GM18498 (cell line): ENCODE measurements at regions not wholly inside any gene's neighbourhood (a gene's known extent, or its start where the extent isn't known, plus 50 kb on each side); places are given as distances from the start of the nearest gene placed in this dataset.

Experiments
- ATAC-seq: cut with Tn5 transposase; IDR thresholded peaks from one replicate; pipeline ENCODE4 v1.9.1; 2021; ENCODE audit warnings: mild to moderate bottlenecking, moderate library complexity; ENCODE audit not compliant: unreplicated experiment

GRCh38 chr18:68435581-68435980, 279.3 kb downstream of the TMX3 start:
- no peak for ATAC-seq

GRCh38 chr18:68431922-68432198, 283.0 kb downstream of the TMX3 start:
- ATAC-seq = no peak

DNA sequence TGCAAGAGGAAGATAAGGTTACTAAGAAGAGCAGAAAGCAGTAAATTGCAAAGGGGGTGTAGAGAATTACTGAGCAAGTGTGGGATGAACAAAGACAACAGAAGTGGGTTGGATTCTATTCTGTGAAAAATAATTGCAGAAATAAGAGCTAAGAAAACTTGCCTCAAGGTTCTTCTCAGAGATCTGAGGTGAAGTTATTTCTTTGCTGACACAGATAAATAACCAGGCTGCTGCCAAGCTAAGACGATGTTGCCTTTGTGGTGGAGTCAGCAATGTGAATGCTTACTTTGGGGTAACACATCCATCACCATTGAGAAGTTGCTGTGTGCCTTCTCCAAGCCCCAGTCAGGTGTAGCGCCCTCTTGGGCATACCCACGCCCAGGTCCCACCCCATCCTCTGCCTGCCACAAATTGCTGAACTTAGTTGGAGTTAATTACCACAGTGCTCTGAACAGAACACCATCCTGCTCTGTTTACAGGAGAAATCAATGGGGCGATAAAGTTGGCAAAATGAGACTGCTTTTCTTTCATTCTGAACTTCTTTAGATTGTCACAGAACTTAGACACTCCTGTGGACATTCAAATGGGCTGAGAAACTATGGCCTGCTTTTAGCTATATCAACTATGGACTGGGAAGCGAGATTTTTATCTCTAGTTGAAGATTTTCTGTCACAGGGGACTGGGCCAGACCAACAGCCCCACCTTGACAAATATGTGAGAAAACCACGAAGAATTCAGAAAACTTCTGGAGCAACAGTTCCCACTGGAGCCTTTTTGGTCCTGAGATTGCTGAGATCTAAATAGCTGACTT, 283.6 kb downstream of the TMX3 start:
- ATAC-seq = no peak

DNA sequence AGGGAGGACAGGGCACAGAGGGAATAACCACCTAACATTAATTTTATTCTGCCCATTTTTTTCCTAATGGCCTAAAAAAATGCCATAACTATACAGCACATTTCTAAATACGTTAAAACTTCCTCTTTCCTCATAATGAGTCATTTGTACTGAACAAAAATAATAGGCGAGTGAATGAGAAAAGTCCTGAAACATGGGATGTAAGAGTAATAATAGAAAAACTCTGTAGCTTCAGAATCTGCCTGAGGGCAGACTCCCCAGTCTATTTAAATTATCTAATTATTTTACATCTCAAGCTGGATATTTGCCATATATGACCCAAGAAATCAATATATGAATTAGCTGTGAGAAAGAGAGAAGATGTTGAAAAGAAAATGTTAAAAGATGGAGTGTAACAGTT, 285.1 kb downstream of the TMX3 start:
- no peak for ATAC-seq

GRCh38 chr18:68429111-68429510, 285.8 kb downstream of the TMX3 start:
- ATAC-seq = no peak

- no peak for ATAC-seq
Observed at GRCh38 chr18:68428661-68429060, 286.2 kb downstream of the TMX3 start.

- ATAC-seq = no peak
Observed at GRCh38 chr18:68427951-68428401, 286.9 kb downstream of the TMX3 start.

DNA sequence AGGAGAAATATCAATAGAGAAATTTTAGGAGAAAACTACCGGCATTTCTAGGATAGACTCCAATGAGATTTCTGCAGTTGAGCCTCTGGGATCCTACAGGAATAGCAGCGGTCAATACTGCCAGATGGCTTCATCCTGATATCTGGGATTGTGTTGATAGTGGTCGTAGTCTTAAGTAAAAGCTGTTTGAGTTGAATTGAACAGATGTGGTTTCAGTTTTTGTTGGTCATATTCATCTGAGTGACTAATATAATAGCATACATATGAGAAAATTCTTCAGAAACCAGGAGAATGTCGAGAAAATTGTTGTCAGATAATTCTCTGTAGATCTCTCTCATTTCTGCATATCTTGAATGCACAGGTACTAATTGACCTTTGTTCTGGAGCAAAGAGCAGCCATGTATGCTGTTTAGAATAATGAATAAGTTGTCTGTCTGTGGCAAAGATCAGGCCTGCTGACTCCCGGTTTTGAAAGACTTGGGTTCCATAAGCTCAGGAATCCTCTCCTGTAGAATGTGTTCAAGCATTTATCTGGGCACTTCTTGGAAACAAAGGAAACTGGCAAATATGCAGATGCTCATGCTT, 288.1 kb downstream of the TMX3 start:
- no peak for ATAC-seq

DNA sequence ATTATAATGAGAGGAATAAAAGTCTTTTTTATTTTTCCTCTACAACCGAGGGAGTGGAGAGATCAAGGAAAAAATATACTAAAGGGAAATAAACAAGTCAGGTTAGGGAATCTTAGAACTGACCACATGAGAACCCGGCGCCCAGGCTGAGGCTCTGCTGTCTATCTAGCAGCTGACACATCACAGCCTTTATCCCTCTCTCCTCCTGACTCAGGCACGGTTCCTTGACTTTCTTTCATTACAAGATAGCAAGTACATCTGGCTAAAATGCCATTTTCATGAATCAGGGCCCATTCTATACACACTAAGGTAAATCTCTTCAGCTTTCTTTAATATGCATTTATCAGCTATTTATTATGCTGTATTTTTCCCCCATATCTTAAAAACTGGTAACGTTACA, 296.0 kb downstream of the TMX3 start:
- ATAC-seq = no peak

DNA sequence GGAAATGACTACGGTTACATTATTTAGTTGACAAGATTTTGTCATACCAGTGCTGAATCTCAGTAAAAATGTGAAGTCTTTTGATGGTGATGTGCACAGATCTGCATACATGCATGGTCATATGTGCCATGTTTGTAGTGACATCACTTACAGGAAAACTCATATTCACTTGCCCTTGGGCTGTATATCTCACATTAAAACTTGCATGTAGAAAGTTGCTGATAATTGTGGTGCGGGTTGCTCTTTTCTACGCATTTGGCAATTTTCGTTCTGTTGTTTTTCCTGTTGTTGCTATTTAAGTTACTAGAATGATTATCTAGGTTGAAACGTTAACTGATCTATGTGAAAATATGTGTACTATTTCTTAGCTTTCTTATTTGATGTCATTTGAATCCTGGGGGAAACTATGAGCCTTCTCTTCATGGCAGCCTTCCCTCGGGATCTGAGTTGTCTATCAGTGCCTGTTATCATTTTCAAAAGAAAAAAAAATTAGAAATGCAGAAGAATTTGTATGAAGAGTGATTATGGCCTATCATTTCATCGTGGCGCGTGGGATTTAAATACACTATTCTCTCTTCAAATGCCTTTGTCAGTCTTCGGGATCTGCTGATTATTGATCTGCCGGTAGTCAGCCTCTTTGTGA, 296.6 kb downstream of the TMX3 start:
- ATAC-seq = no peak

GRCh38 chr18:68417826-68418225, 297.1 kb downstream of the TMX3 start:
- ATAC-seq = no peak

DNA sequence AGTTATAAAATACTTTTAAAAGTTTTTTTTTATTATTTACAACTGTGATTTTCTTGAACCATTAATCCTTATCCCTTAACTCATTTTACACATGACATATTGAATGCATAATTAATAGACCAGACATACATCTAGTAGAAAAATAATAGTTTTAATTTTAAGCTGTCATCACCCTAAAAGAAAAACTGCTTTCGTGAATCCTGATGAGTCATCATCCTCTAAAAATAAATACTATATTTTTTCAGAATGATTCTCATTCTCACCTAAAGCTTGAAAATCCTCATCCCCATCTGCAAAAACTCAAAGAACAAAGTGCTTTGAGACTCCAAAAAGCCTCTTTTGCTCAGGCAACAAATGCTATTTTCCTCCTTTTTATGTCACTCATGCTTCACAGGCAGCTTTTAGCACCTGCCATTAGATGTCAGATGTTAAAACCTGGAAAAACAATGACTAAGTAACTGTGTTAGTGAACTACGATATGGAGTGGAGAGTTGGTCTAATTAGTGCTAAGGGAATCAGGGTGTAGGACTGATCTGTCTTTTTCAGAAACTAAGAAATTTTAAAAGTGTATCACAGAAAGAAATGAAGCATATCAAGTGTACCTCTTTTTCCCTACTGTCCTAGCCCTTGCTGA, 297.6 kb downstream of the TMX3 start:
- no peak for ATAC-seq

- ATAC-seq = no peak
Observed at GRCh38 chr18:68414407-68414806, 300.5 kb downstream of the TMX3 start.

DNA sequence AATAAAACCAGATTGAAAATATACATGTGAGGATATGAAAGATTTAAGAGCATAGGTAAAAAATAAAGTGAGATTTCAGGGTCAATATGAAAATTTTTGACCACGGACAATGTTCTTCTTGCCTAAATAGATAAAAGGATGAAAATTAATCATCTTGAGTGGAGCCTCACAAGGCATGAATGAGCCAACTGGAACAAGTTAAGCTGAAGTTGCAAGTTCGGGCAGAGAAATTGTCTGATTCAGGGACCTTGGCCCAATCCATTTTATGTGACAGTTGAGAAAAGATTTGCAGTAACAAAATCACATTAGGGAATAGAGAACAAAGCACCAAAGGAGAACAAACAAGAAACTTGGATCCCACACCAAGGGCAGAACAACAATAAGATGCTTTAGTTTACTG, 305.3 kb downstream of the TMX3 start:
- ATAC-seq = no peak

DNA sequence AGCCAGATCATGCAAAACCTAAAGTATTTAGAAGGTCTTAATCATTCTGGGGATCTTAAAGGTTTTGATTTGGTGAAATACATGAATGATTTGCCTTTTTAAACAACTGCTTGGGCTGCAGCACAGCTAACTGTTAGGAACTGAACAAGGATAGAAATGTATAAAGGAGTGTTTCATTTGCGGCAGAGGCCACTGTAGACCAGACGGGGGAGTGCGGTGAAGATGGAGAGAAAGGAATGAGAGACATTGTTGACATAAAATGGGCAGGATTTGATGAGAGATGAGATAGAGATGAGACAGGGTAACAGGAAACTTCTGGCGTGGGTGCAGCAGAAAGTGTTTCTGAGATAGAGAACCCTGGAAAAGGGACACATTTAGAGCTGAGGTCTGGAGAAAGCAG, 308.1 kb downstream of the TMX3 start:
- ATAC-seq = no peak

- ATAC-seq = no peak
Observed at GRCh38 chr18:68402784-68403183, 312.1 kb downstream of the TMX3 start.

- no peak for ATAC-seq
Observed at GRCh38 chr18:68400889-68401288, 314.0 kb downstream of the TMX3 start.

- no peak for ATAC-seq
Observed at GRCh38 chr18:68399721-68400120, 315.2 kb downstream of the TMX3 start.

DNA sequence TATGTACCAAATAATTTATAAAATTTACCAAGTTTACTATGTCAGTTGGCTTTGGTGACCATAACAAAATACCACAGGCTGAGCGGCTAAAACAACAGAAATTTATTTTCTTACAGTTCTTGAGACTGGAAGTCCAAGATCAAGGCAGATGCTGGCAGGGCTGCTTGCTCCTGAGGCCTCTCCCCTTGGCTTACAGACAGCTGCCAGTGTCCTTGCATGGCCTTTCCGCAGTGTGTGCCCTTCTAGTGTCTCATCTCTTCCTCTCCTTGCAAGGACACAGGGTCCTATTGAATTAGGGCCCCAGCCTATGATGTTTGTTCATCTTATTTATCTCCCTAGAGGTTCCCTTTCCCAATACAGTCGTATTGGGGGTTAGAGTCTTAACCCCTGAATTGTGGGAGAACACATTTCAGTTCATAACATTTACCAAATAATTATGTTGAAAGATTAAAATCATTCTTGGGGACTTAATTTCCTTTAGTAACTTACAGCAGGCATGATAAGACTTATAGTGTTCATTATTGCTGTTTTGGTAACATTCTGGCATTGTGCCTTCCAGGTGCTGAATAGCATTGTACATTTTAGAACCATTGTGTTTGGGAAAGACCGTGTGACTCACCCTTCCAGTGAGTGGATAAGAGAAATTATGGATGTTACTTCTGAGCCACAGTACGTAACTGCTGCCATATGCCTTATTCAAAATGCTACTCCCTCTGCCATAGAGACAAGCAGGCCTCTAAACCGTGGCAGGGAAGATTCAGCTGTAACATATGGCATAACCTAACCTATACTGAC, 317.5 kb downstream of the TMX3 start:
- ATAC-seq = no peak

GRCh38 chr18:68394705-68395104, 320.2 kb downstream of the TMX3 start:
- no peak for ATAC-seq

- no peak for ATAC-seq
Observed at GRCh38 chr18:68391801-68392200, 323.1 kb downstream of the TMX3 start.
